ENCODE measurements at regions not wholly inside any gene's neighbourhood (a gene's known extent, or its start where the extent isn't known, plus 50 kb on each side); places are given as distances from the start of the nearest gene placed in this dataset.

- 88 to 91% methylated on average over 5 of the region's 5 CpGs for WGBS, 2 donors
- TF ChIP-seq CTCF (IDR thresholded peaks at IDR 0.05): no peak
- no peak for TF ChIP-seq POLR2A (IDR thresholded peaks at IDR 0.05)
- no peak for DNase-seq (ENCODE audit: low spot score in 2 of 2)
- intact Hi-C loops (cut with DNase I; ENCODE audit: low total_unique reads): no loop called here
- H3K4me3 ChIP-seq (ENCODE audit: low read depth, poor library complexity, severe bottlenecking): no peak overlapping the region
These were observed 60.5 kb upstream of the PRKAR2B start for GRCh38 chr7:106984034-106984433.

GRCh38 chr7:106986450-106986977, 58.0 kb upstream of the PRKAR2B start:
- no peak overlapping the region for H3K4me3 ChIP-seq (ENCODE audit: low read depth, poor library complexity, severe bottlenecking)
- TF ChIP-seq CTCF (IDR thresholded peaks at IDR 0.05): no peak
- TF ChIP-seq POLR2A (IDR thresholded peaks at IDR 0.05): no peak
- intact Hi-C loops (cut with DNase I; ENCODE audit: low total_unique reads): no loop called here

GRCh38 chr7:106987777-106988176, 56.7 kb upstream of the PRKAR2B start:
- no peak for DNase-seq (ENCODE audit: low spot score in 2 of 2)
- 77 to 81% methylated on average over 3 of the region's 3 CpGs for WGBS, 2 donors
- TF ChIP-seq CTCF (IDR thresholded peaks at IDR 0.05): no peak
- no peak for TF ChIP-seq POLR2A (IDR thresholded peaks at IDR 0.05)
- H3K4me3 ChIP-seq (ENCODE audit: low read depth, poor library complexity, severe bottlenecking): no peak overlapping the region
- intact Hi-C loops (cut with DNase I; ENCODE audit: low total_unique reads): no loop called here

More at GRCh38 chr7:106986450-106986977, 58.0 kb upstream of the PRKAR2B start:
- DNase-seq (ENCODE audit: low spot score in 2 of 2): no peak

- H3K4me3 ChIP-seq (ENCODE audit: low read depth, poor library complexity, severe bottlenecking): no peak overlapping the region
- TF ChIP-seq CTCF (IDR thresholded peaks at IDR 0.05) (no peak), POLR2A (IDR thresholded peaks at IDR 0.05) (no peak)
- DNase-seq (ENCODE audit: low spot score in 2 of 2): no peak
- intact Hi-C loops (cut with DNase I; ENCODE audit: low total_unique reads): no loop called here
- WGBS, 2 donors: 52 to 65% methylated on average over 3 of the region's 3 CpGs
These were observed 52.0 kb upstream of the PRKAR2B start for GRCh38 chr7:106992511-106992910.
